B cell (primary cell): ENCODE measurements at regions not wholly inside any gene's neighbourhood (a gene's known extent, or its start where the extent isn't known, plus 50 kb on each side); places are given as distances from the start of the nearest gene placed in this dataset.

Experiments
- ATAC-seq: fragments of 200-7000 bp; cut with Tn5 transposase; one replicate; pipeline ENCODE4 v1.10.0; 2021; ENCODE audit warnings: low read depth, mild to moderate bottlenecking, moderate number of reproducible peaks, moderate library complexity
- CTCF ChIA-PET: fragments of 350-600 bp; sonication (Branson Sonifier 250); formaldehyde crosslinking; loops from one replicate; lab custom pipeline; 2021; ENCODE audit warnings: antibody characterized with exemption, inconsistent platforms; lab: Charles Lee
- POLR2A ChIA-PET: fragments of 350-600 bp; sonication (Branson Sonifier 250); formaldehyde crosslinking; loops from one replicate; lab custom pipeline; 2021; ENCODE audit warnings: antibody characterized with exemption; lab: Charles Lee
- DNase-seq: peaks from one replicate; pipeline ENCODE4 v3.0.0; 2013
- H2AFZ ChIP-seq: 2 replicates; pipeline ENCODE4 v1.6.1; 2012; ENCODE audit warnings: mild to moderate bottlenecking, low read depth, low read length; ENCODE audit not compliant: insufficient read depth, poor library complexity, severe bottlenecking
- H3K27ac ChIP-seq, 2 donors: 1 replicate in 1 of 2; 2 replicates in 1 of 2; pipeline ENCODE4 v1.5.1; 2012 to 2013; ENCODE audit warnings: low read length in 2 of 2, mild to moderate bottlenecking in 2 of 2, moderate library complexity in 1 of 2
- H3K27me3 ChIP-seq, 4 experiments: fragments of 200-600 bp in 1 of 4; sonication (generic) in 1 of 4; replicated peaks in 1 of 4; 1 replicate in 2 of 4; 2 replicates in 2 of 4; pipeline versions ENCODE4 v1.6.1 to v1.7.0; 2013 to 2016; ENCODE audit warnings: low read length in 3 of 4, mild to moderate bottlenecking in 2 of 4, mixed read lengths in 1 of 4, moderate library complexity in 1 of 4; ENCODE audit not compliant: insufficient read depth in 4 of 4, control insufficient read depth in 3 of 4; ENCODE audit errors: control extremely low read depth in 1 of 4
- H3K36me3 ChIP-seq, 2 experiments: replicated peaks in 1 of 2; 1 replicate in 1 of 2; 2 replicates in 1 of 2; pipeline versions ENCODE4 v1.6.1 to v1.7.1; 2013; ENCODE audit warnings: low read length in 1 of 2; ENCODE audit not compliant: insufficient read depth in 2 of 2, control insufficient read depth in 1 of 2; ENCODE audit errors: control extremely low read depth in 1 of 2, extremely low read depth in 1 of 2
- H3K4me1 ChIP-seq, 2 donors: fragments of 200-600 bp in 1 of 2; sonication (generic) in 1 of 2; 1 replicate in 1 of 2; 2 replicates in 1 of 2; pipeline versions ENCODE4 v1.5.1 to v1.6.1; 2013 to 2017; ENCODE audit warnings: low read length in 2 of 2; ENCODE audit not compliant: control insufficient read depth in 2 of 2, insufficient read depth in 2 of 2
- H3K4me2 ChIP-seq: replicated peaks from 2 replicates; pipeline ENCODE3; 2012; ENCODE audit warnings: mild to moderate bottlenecking, low read depth, low read length; ENCODE audit not compliant: poor library complexity, severe bottlenecking
- H3K4me3 ChIP-seq, 5 experiments: fragments of 200-600 bp in 1 of 5; sonication (generic) in 1 of 5; 1 replicate in 3 of 5; 2 replicates in 2 of 5; pipeline versions ENCODE4 v1.5.1 to v1.7.0; 2011 to 2016; ENCODE audit warnings: low read length in 4 of 5, mild to moderate bottlenecking in 4 of 5, low read depth in 2 of 5, control low read depth in 1 of 5, moderate library complexity in 1 of 5; ENCODE audit not compliant: insufficient read depth in 1 of 5; ENCODE audit errors: control extremely low read depth in 1 of 5, extremely low read depth in 1 of 5
- H3K79me2 ChIP-seq: fragments of 200-600 bp; sonication (generic); one replicate; pipeline ENCODE4 v1.6.0; 2016; ENCODE audit warnings: low read length; ENCODE audit not compliant: control insufficient read depth, insufficient read depth
- H3K9ac ChIP-seq: fragments of 200-600 bp; sonication (generic); 2 replicates; pipeline ENCODE4 v1.6.1; 2017; ENCODE audit warnings: mild to moderate bottlenecking, low read length, moderate library complexity
- H3K9me3 ChIP-seq, 3 donors: one replicate each; pipeline versions ENCODE4 v1.6.1 to v1.7.1; 2013; ENCODE audit warnings: low read length in 2 of 3; ENCODE audit not compliant: control insufficient read depth in 2 of 3, insufficient read depth in 1 of 3; ENCODE audit errors: control extremely low read depth in 1 of 3
- H4K20me1 ChIP-seq: 2 replicates; pipeline ENCODE4 v1.6.0; 2012; ENCODE audit warnings: mild to moderate bottlenecking, low read length; ENCODE audit not compliant: insufficient read depth, control insufficient read depth, poor library complexity, severe bottlenecking
- H3K27ac Mint-ChIP-seq: one replicate; pipeline ENCODE4 v1.8.0; 2021; ENCODE audit warnings: mixed read lengths
- H3K27me3 Mint-ChIP-seq: one replicate; pipeline ENCODE4 v1.8.0; 2021; ENCODE audit warnings: mixed read lengths
- H3K4me1 Mint-ChIP-seq: one replicate; pipeline ENCODE4 v1.8.0; 2021; ENCODE audit warnings: mixed read lengths
- H3K4me3 Mint-ChIP-seq: one replicate; pipeline ENCODE4 v1.8.0; 2021; ENCODE audit warnings: mixed read lengths
- H3K9me3 Mint-ChIP-seq: one replicate; pipeline ENCODE4 v1.8.0; 2022; ENCODE audit warnings: mixed read lengths; ENCODE audit not compliant: insufficient read depth
- EZH2 ChIP-seq: IDR thresholded peaks from 2 replicates; pipeline ENCODE4 v1.6.1; 2012; ENCODE audit warnings: borderline replicate concordance, low read depth, mild to moderate bottlenecking, moderate library complexity, low read length; ENCODE audit not compliant: insufficient read depth, poor library complexity, severe bottlenecking
- WGBS: methylation state at CpG from one replicate; pipeline ENCODE4 v1.1.5; 2013; ENCODE audit warnings: missing lambda C conversion rate; ENCODE audit not compliant: insufficient coverage; 5-methylcytosine and 5-hydroxymethylcytosine counted together
- intact Hi-C: fragments of 100-400 bp; cut with micrococcal nuclease; formaldehyde crosslinking; loops from one replicate; pipeline ENCODE4 v1.10.0; 2022
- TF ChIP-seq, protein P1 (sequence below): fragments of 200-600 bp; IDR thresholded peaks from one replicate; pipeline ENCODE4 v1.8.0; 2022; ENCODE audit warnings: antibody characterized with exemption, mild to moderate bottlenecking

DNA sequence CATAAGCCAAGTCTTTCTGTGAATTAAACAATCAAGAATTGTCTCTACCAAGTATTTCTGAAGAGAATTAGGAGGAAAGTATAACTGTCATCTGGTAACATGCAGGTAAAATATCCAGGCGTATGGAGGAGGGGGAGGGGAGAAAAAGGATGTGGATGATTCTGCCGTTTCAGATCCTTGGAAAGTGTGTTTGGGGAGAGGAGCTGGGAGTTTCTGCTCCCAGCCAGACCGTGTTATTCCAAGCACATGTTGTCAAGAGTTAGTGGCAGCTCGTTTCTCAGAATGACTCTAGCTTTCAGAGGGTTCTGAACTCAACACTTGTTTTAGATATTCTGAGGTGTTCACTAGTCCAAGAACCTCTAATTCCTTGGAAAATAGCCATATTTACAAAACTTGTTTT is 137.6 kb downstream of the FAM124B start:
- H3K4me1 Mint-ChIP-seq: peaks cover 2% of the 10 kb centered on the region
- Histone ChIP-seq H3K4me2 (no peak overlapping the region), H3K4me1 (no peaks in the 10 kb centered on the region), H3K27me3 (no peaks in the 10 kb centered on the region), H3K79me2 (no peaks in the 10 kb centered on the region), H3K9ac (no peak overlapping the region), H2AFZ (no peak overlapping the region), H3K27ac (no peak overlapping the region), H3K4me3 (no peak overlapping the region), H3K36me3 (no peaks in the 10 kb centered on the region), H4K20me1 (no peaks in the 10 kb centered on the region), H3K9me3 (no peaks in the 10 kb centered on the region)
- H3K27me3 Mint-ChIP-seq: peaks cover 29% of the 10 kb centered on the region
- ChIA-PET CTCF (interaction anchor here (1.5 kb wide), 1 partner anchor 18 kb away, joined by 4 read pairs; no protein-coding TSS in a partner anchor), POLR2A (no interaction called here)
- intact Hi-C loops: no loop called here
- H3K27ac Mint-ChIP-seq: no peak overlapping the region
- H3K9me3 Mint-ChIP-seq: no peaks in the 10 kb centered on the region
- ATAC-seq: no peak
- DNase-seq: no peak
- WGBS: 95% methylated on average over 2 of the region's 4 CpGs
- no peak overlapping the region for H3K4me3 Mint-ChIP-seq
- TF ChIP-seq, protein P1, sequence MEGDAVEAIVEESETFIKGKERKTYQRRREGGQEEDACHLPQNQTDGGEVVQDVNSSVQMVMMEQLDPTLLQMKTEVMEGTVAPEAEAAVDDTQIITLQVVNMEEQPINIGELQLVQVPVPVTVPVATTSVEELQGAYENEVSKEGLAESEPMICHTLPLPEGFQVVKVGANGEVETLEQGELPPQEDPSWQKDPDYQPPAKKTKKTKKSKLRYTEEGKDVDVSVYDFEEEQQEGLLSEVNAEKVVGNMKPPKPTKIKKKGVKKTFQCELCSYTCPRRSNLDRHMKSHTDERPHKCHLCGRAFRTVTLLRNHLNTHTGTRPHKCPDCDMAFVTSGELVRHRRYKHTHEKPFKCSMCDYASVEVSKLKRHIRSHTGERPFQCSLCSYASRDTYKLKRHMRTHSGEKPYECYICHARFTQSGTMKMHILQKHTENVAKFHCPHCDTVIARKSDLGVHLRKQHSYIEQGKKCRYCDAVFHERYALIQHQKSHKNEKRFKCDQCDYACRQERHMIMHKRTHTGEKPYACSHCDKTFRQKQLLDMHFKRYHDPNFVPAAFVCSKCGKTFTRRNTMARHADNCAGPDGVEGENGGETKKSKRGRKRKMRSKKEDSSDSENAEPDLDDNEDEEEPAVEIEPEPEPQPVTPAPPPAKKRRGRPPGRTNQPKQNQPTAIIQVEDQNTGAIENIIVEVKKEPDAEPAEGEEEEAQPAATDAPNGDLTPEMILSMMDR: no peak
- no peak for TF ChIP-seq EZH2

DNA sequence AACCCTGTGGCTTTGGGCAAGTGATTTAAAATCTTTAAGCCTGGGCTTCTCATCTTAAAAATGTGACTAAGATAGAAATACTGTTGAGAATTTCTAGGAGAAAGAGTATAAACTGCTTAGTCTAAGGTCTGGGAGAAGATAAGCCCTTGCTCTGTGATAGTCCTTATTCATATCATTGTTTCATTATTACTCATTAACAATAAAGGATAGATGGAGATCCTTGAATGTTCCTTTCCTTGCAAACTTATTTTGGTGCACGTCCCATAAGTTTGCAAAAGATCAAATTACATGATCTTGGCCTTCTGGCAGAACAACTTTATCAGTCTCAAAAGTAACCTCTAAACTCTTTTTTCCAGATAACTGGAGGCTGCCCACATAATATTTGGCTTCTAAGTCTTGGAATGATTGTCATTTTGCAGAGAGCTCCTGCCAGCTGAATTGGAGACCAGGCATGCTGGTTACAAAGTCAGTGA is 138.3 kb downstream of the FAM124B start:
- Mint-ChIP-seq H3K4me1 (peaks cover 2% of the 10 kb centered on the region), H3K4me3 (no peak overlapping the region), H3K9me3 (no peaks in the 10 kb centered on the region), H3K27ac (no peak overlapping the region), H3K27me3 (peaks cover 35% of the 10 kb centered on the region)
- no peaks in the 10 kb centered on the region for H3K4me1 ChIP-seq
- H4K20me1 ChIP-seq: no peaks in the 10 kb centered on the region
- no peak overlapping the region for H3K27ac ChIP-seq
- H3K9ac ChIP-seq: no peak overlapping the region
- intact Hi-C loops: no loop called here
- no peaks in the 10 kb centered on the region for H3K9me3 ChIP-seq
- H3K36me3 ChIP-seq: no peaks in the 10 kb centered on the region
- no peak overlapping the region for H3K4me2 ChIP-seq
- TF ChIP-seq, protein P1: no peak
- no peak for TF ChIP-seq EZH2
- H3K27me3 ChIP-seq: no peaks in the 10 kb centered on the region
- H3K4me3 ChIP-seq: no peak overlapping the region
- DNase-seq (no peak), ATAC-seq (no peak)
- ChIA-PET POLR2A (no interaction called here), CTCF (interaction anchor here (1.5 kb wide), 1 partner anchor 19 kb away, joined by 4 read pairs; no protein-coding TSS in a partner anchor)
- no peaks in the 10 kb centered on the region for H3K79me2 ChIP-seq
- H2AFZ ChIP-seq: no peak overlapping the region
- no CpG with 5 or more reads among the region's 1 CpG for WGBS
